Keratinocyte (primary cell): ENCODE measurements at regions not wholly inside any gene's neighbourhood (a gene's known extent, or its start where the extent isn't known, plus 50 kb on each side); places are given as distances from the start of the nearest gene placed in this dataset.

Source experiments
- DNase-seq: peaks from one replicate; pipeline ENCODE4 v3.0.0-alpha.2; 2011; ENCODE audit warnings: low read depth, missing footprints, low spot score
- FAIRE-seq: peaks from 2 replicates; lab custom pipeline; 2011; peaks lifted over from hg19 to GRCh38; lab: Jason Lieb, UNC
- H2AFZ ChIP-seq: 2 replicates; pipeline ENCODE4 v1.6.0; 2012; ENCODE audit warnings: low read length, control low read depth, inconsistent platforms; ENCODE audit not compliant: control insufficient read depth
- H3K27ac ChIP-seq: 2 replicates; pipeline ENCODE4 v1.5.1; 2011; ENCODE audit warnings: low read length; ENCODE audit not compliant: control insufficient read depth, insufficient read depth
- H3K27me3 ChIP-seq: 3 replicates; pipeline ENCODE4 v1.6.0; 2011; ENCODE audit warnings: low read length; ENCODE audit not compliant: control insufficient read depth, insufficient read depth; ENCODE audit errors: extremely low read depth
- H3K36me3 ChIP-seq, 2 experiments: 2 replicates in 1 of 2; 3 replicates in 1 of 2; pipeline ENCODE4 v1.5.1; 2011; ENCODE audit warnings: low read length in 2 of 2, mild to moderate bottlenecking in 1 of 2; ENCODE audit not compliant: control insufficient read depth in 2 of 2, insufficient read depth in 2 of 2; ENCODE audit errors: extremely low read depth in 1 of 2
- H3K4me1 ChIP-seq: 3 replicates; pipeline ENCODE4 v1.5.1; 2011; ENCODE audit warnings: low read length; ENCODE audit not compliant: control insufficient read depth, insufficient read depth; ENCODE audit errors: extremely low read depth
- H3K4me2 ChIP-seq: 3 replicates; pipeline ENCODE4 v1.6.0; 2011; ENCODE audit warnings: low read depth, low read length; ENCODE audit not compliant: control insufficient read depth, insufficient read depth; ENCODE audit errors: extremely low read depth
- H3K4me3 ChIP-seq, 3 experiments: fragments of 200-600 bp in 1 of 3; sonication (generic) in 1 of 3; 2 replicates in 2 of 3; 3 replicates in 1 of 3; pipeline ENCODE4 v1.5.1; 2011 to 2016; ENCODE audit warnings: low read length in 3 of 3, mild to moderate bottlenecking in 3 of 3, control low read depth in 2 of 3, inconsistent platforms in 1 of 3, low read depth in 1 of 3, mixed read lengths in 1 of 3, mixed run types in 1 of 3, moderate library complexity in 1 of 3; ENCODE audit not compliant: control insufficient read depth in 2 of 3, insufficient read depth in 2 of 3; ENCODE audit errors: extremely low read depth in 1 of 3
- H3K79me2 ChIP-seq: 2 replicates; pipeline ENCODE4 v1.6.0; 2012; ENCODE audit warnings: low read length; ENCODE audit not compliant: control insufficient read depth, insufficient read depth
- H3K9ac ChIP-seq: 3 replicates; pipeline ENCODE4 v1.6.0; 2011; ENCODE audit warnings: low read length; ENCODE audit not compliant: control insufficient read depth, insufficient read depth; ENCODE audit errors: extremely low read depth
- H3K9me1 ChIP-seq: 3 replicates; pipeline ENCODE4 v1.6.0; 2011; ENCODE audit warnings: low read length; ENCODE audit not compliant: control insufficient read depth, insufficient read depth; ENCODE audit errors: extremely low read depth
- H3K9me3 ChIP-seq: 2 replicates; pipeline ENCODE4 v1.5.1; 2012; ENCODE audit warnings: low read depth, low read length; ENCODE audit not compliant: control insufficient read depth
- H4K20me1 ChIP-seq: 3 replicates; pipeline ENCODE4 v1.6.0; 2011; ENCODE audit warnings: low read length; ENCODE audit not compliant: control insufficient read depth, insufficient read depth; ENCODE audit errors: extremely low read depth
- CTCF ChIP-seq, 3 experiments: IDR thresholded peaks in 1 of 3; conservative IDR thresholded peaks in 1 of 3; optimal IDR thresholded peaks in 1 of 3; 2 replicates in 2 of 3; 3 replicates in 1 of 3; pipeline versions ENCODE3 to v1.5.1; 2011; ENCODE audit warnings: low read length in 3 of 3, mild to moderate bottlenecking in 3 of 3, moderate library complexity in 2 of 3, control low read depth in 1 of 3, inconsistent platforms in 1 of 3; ENCODE audit not compliant: insufficient read depth in 2 of 3; ENCODE audit errors: extremely low read depth in 1 of 3
- EZH2 ChIP-seq: IDR thresholded peaks from one replicate; pipeline ENCODE4 v1.6.1; 2012; ENCODE audit warnings: inconsistent platforms, mild to moderate bottlenecking, low read length, moderate library complexity
- dilution Hi-C: fragments of 300-500 bp; cut with MboI; formaldehyde crosslinking; loops from one replicate; pipeline ENCODE4 v1.7.0; 2020; ENCODE audit warnings: low sequenced_read_pairs; ENCODE audit not compliant: extremely low pct_ligation_motif_present

GRCh38 chr7:112603673-112604072 lies 122.9 kb downstream of the LSMEM1 start:
- H4K20me1 ChIP-seq: no peaks in the 10 kb centered on the region
- dilution Hi-C loops: no loop called here
- no peaks in the 10 kb centered on the region for H3K79me2 ChIP-seq
- no peaks in the 10 kb centered on the region for H3K36me3 ChIP-seq
- H3K27ac ChIP-seq: no peak overlapping the region
- FAIRE-seq: no peak
- no peak overlapping the region for H3K9ac ChIP-seq
- no peak overlapping the region for H2AFZ ChIP-seq
- H3K4me2 ChIP-seq: no peak overlapping the region
- H3K9me3 ChIP-seq: no peaks in the 10 kb centered on the region
- H3K4me1 ChIP-seq: no peaks in the 10 kb centered on the region
- H3K9me1 ChIP-seq: no peaks in the 10 kb centered on the region
- H3K27me3 ChIP-seq: no peaks in the 10 kb centered on the region
- H3K4me3 ChIP-seq: no peak overlapping the region
- DNase-seq: no peak
- TF ChIP-seq EZH2 (no peak), CTCF (optimal IDR thresholded peaks at IDR 0.05 in 1 of 3, IDR thresholded peaks at IDR 0.05 in 1 of 3, conservative IDR thresholded peaks at IDR 0.05 in 1 of 3; ENCODE audit: extremely low read depth in 1 of 3, insufficient read depth in 2 of 3, low read length in 3 of 3) (no peak)

- Histone ChIP-seq H3K4me2 (no peak overlapping the region), H4K20me1 (no peaks in the 10 kb centered on the region), H3K9me1 (no peaks in the 10 kb centered on the region), H3K4me1 (no peaks in the 10 kb centered on the region), H3K4me3 (no peak overlapping the region), H3K9ac (no peak overlapping the region), H3K27ac (no peak overlapping the region), H3K79me2 (no peaks in the 10 kb centered on the region), H3K27me3 (no peaks in the 10 kb centered on the region), H2AFZ (no peak overlapping the region), H3K36me3 (no peaks in the 10 kb centered on the region), H3K9me3 (no peaks in the 10 kb centered on the region)
- no peak for TF ChIP-seq CTCF (optimal IDR thresholded peaks at IDR 0.05 in 1 of 3, IDR thresholded peaks at IDR 0.05 in 1 of 3, conservative IDR thresholded peaks at IDR 0.05 in 1 of 3; ENCODE audit: extremely low read depth in 1 of 3, insufficient read depth in 2 of 3, low read length in 3 of 3)
- no peak for TF ChIP-seq EZH2
- no peak for FAIRE-seq
- DNase-seq: no peak
- dilution Hi-C loops: no loop called here
These were observed 129.8 kb downstream of the LSMEM1 start for GRCh38 chr7:112610636-112611035.
